ENCODE measurements at regions not wholly inside any gene's neighbourhood (a gene's known extent, or its start where the extent isn't known, plus 50 kb on each side); places are given as distances from the start of the nearest gene placed in this dataset.

DNA sequence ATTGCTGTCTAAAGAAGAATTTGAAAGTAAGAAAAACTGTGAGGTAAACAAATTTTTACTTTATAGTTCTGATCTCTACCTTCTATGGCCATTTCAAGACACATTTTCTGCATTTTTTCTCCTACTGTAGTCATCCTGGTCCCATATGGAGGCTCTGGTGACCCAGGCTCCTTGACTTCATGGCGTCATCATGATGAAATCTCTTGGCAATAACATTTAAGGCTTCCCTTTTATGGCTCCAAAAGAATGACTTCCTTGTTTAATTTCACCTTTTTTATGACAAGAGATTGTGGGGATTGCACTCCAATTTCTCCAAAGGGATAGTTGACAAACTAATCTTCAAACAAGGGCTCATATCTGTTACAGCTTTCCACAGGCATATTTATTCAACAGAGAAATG, 143.0 kb upstream of the SCN7A start:
- Histone ChIP-seq H3K79me2 (no peaks in the 10 kb centered on the region), H3K27me3 (no peaks in the 10 kb centered on the region), H3K4me1 (ENCODE audit: insufficient read depth) (no peaks in the 10 kb centered on the region), H3K36me3 (replicated peaks; ENCODE audit: insufficient read depth, low read depth) (no peaks in the 10 kb centered on the region), H3K9me2 (replicated peaks; ENCODE audit: insufficient read depth) (no peaks in the 10 kb centered on the region), H3K9me3 (ENCODE audit: low read depth) (no peaks in the 10 kb centered on the region), H3K27ac (no peak overlapping the region), H3K4me3 (no peak overlapping the region), H3K4me2 (no peak overlapping the region), H2AFZ (no peak overlapping the region), H4K20me1 (ENCODE audit: insufficient read depth, poor library complexity, severe bottlenecking) (no peaks in the 10 kb centered on the region)
- no peak for TF ChIP-seq EZH2 (IDR thresholded peaks at IDR 0.05; ENCODE audit: borderline replicate concordance)
- TF ChIP-seq EZH2phosphoT487 (IDR thresholded peaks at IDR 0.05; ENCODE audit: low read depth, severe bottlenecking, unreplicated experiment), result no peak
- TF ChIP-seq, protein P1, sequence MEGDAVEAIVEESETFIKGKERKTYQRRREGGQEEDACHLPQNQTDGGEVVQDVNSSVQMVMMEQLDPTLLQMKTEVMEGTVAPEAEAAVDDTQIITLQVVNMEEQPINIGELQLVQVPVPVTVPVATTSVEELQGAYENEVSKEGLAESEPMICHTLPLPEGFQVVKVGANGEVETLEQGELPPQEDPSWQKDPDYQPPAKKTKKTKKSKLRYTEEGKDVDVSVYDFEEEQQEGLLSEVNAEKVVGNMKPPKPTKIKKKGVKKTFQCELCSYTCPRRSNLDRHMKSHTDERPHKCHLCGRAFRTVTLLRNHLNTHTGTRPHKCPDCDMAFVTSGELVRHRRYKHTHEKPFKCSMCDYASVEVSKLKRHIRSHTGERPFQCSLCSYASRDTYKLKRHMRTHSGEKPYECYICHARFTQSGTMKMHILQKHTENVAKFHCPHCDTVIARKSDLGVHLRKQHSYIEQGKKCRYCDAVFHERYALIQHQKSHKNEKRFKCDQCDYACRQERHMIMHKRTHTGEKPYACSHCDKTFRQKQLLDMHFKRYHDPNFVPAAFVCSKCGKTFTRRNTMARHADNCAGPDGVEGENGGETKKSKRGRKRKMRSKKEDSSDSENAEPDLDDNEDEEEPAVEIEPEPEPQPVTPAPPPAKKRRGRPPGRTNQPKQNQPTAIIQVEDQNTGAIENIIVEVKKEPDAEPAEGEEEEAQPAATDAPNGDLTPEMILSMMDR (IDR thresholded peaks at IDR 0.05; ENCODE audit: poor library complexity), result no peak
- no peak for DNase-seq (ENCODE audit: low spot score)
- 41% methylated on average over 1 of the region's 1 CpG for WGBS (ENCODE audit: low lambda C conversion rate, missing lambda C conversion rate)

DNA sequence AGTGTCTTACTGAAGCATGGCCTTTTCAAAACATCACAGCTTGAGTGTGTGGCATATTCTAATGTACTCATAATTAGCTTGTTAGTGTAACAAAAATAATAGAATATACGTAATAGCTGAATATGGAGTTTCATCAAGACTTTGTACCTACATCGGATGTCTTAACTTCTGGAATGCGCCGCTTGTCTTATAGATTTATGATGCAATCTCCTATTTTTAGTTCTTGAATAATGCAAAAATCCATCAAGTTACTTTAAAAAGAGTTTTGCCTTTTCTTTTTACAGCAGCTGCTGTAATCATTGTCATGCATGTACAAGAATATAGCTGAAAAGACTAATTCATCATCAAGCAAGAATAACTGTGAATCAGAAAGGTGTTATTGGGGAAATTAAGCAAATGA, 140.7 kb upstream of the SCN7A start:
- no peaks in the 10 kb centered on the region for H3K9me3 ChIP-seq (ENCODE audit: low read depth)
- H4K20me1 ChIP-seq (ENCODE audit: insufficient read depth, poor library complexity, severe bottlenecking), result no peaks in the 10 kb centered on the region
- no peaks in the 10 kb centered on the region for H3K9me2 ChIP-seq (replicated peaks; ENCODE audit: insufficient read depth)
- no peak overlapping the region for H3K4me3 ChIP-seq
- no peaks in the 10 kb centered on the region for H3K27me3 ChIP-seq
- H2AFZ ChIP-seq, result no peak overlapping the region
- H3K36me3 ChIP-seq (replicated peaks; ENCODE audit: insufficient read depth, low read depth), result no peaks in the 10 kb centered on the region
- no peaks in the 10 kb centered on the region for H3K4me1 ChIP-seq (ENCODE audit: insufficient read depth)
- 93% methylated on average over 4 of the region's 4 CpGs for WGBS (ENCODE audit: low lambda C conversion rate, missing lambda C conversion rate)
- H3K4me2 ChIP-seq, result no peak overlapping the region
- no peak overlapping the region for H3K27ac ChIP-seq
- no peaks in the 10 kb centered on the region for H3K79me2 ChIP-seq
- no peak for TF ChIP-seq EZH2phosphoT487 (IDR thresholded peaks at IDR 0.05; ENCODE audit: low read depth, severe bottlenecking, unreplicated experiment)
- TF ChIP-seq, protein P1 (IDR thresholded peaks at IDR 0.05; ENCODE audit: poor library complexity), result no peak
- DNase-seq (ENCODE audit: low spot score), result no peak

DNA sequence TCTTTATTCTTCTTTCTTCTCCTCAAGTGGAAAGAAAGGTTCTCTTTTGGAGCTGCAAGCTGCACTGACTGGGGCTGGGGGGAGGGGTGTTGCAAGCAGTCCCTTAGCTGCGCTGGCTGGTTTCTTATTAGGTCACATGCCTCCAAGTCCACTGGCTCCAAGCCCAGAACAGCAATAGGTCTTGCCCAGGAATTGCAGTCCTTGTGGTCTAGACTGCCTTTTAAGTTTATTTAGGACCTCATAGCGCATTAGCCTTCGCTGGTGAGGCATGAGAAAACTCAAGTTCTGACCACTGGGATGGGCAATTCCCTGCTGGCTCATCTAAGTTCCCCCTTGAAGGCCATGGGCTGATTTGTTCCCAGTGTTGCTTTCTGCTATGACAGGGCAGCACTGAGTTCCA, 138.6 kb upstream of the SCN7A start:
- no peak for DNase-seq (ENCODE audit: low spot score)
- Histone ChIP-seq H3K9me3 (ENCODE audit: low read depth) (no peaks in the 10 kb centered on the region), H2AFZ (no peak overlapping the region), H3K4me3 (no peak overlapping the region), H4K20me1 (ENCODE audit: insufficient read depth, poor library complexity, severe bottlenecking) (no peaks in the 10 kb centered on the region), H3K9me2 (replicated peaks; ENCODE audit: insufficient read depth) (no peaks in the 10 kb centered on the region), H3K4me2 (no peak overlapping the region), H3K36me3 (replicated peaks; ENCODE audit: insufficient read depth, low read depth) (no peaks in the 10 kb centered on the region), H3K4me1 (ENCODE audit: insufficient read depth) (no peaks in the 10 kb centered on the region), H3K27ac (no peak overlapping the region), H3K27me3 (no peaks in the 10 kb centered on the region), H3K79me2 (no peaks in the 10 kb centered on the region)
- TF ChIP-seq EZH2 (IDR thresholded peaks at IDR 0.05; ENCODE audit: borderline replicate concordance), result no peak
- TF ChIP-seq, protein P1 (IDR thresholded peaks at IDR 0.05; ENCODE audit: poor library complexity), result no peak
- TF ChIP-seq EZH2phosphoT487 (IDR thresholded peaks at IDR 0.05; ENCODE audit: low read depth, severe bottlenecking, unreplicated experiment), result no peak
- 80% methylated on average over 3 of the region's 3 CpGs for WGBS (ENCODE audit: low lambda C conversion rate, missing lambda C conversion rate)
